ENCODE measurements at regions not wholly inside any gene's neighbourhood (a gene's known extent, or its start where the extent isn't known, plus 50 kb on each side); places are given as distances from the start of the nearest gene placed in this dataset.

- no peak overlapping the region for H3K4me3 ChIP-seq (ENCODE audit: low read length in 2 of 2)
- DNase-seq, result no peak
- POLR2A ChIA-PET (ENCODE audit: partially characterized antibody), result no interaction called here
- no peak overlapping the region for H3K27ac Mint-ChIP-seq
- H3K36me3 Mint-ChIP-seq, result no peaks in the 10 kb centered on the region
- H3K36me3 ChIP-seq (ENCODE audit: insufficient read depth, low read length), result no peaks in the 10 kb centered on the region
- H3K27me3 ChIP-seq (ENCODE audit: insufficient read depth, low read length), result no peaks in the 10 kb centered on the region
- CTCF ChIA-PET (ENCODE audit: partially characterized antibody), result no interaction called here
- peaks cover 0 to 34% (median 21%) of the 10 kb centered on the region in 8 donors for H3K9me3 Mint-ChIP-seq
- H3K4me1 ChIP-seq (ENCODE audit: insufficient read depth, low read length), result no peaks in the 10 kb centered on the region
- H3K4me1 Mint-ChIP-seq, result no peaks in the 10 kb centered on the region
- no peak overlapping the region for H3K27ac ChIP-seq (ENCODE audit: low read depth, low read length)
- H3K9me3 ChIP-seq (ENCODE audit: control insufficient read depth in 1 of 2, low read length in 2 of 2), result no peaks in the 10 kb centered on the region
- H3K27me3 Mint-ChIP-seq, result no peaks in the 10 kb centered on the region
- H3K4me3 Mint-ChIP-seq, result no peak overlapping the region
- intact Hi-C loops (cut with micrococcal nuclease), result no loop called here
Measured at GRCh38 chr18:30034818-30035217, 1007.7 kb downstream of the DSC3 start.

GRCh38 chr18:30016179-30016578 lies 1026.4 kb downstream of the DSC3 start:
- Mint-ChIP-seq H3K27ac (peak overlapping the region in 1 of 7 donors; percentile 38), H3K4me3 (no peak overlapping the region), H3K4me1 (no peaks in the 10 kb centered on the region), H3K36me3 (no peaks in the 10 kb centered on the region), H3K27me3 (no peaks in the 10 kb centered on the region), H3K9me3 (peaks cover 0 to 25% (median 15%) of the 10 kb centered on the region in 8 donors)
- H3K4me3 ChIP-seq (ENCODE audit: low read length in 2 of 2), result no peak overlapping the region
- no peaks in the 10 kb centered on the region for H3K36me3 ChIP-seq (ENCODE audit: insufficient read depth, low read length)
- no peaks in the 10 kb centered on the region for H3K27me3 ChIP-seq (ENCODE audit: insufficient read depth, low read length)
- DNase-seq, result no peak
- no peaks in the 10 kb centered on the region for H3K4me1 ChIP-seq (ENCODE audit: insufficient read depth, low read length)
- no peaks in the 10 kb centered on the region for H3K9me3 ChIP-seq (ENCODE audit: control insufficient read depth in 1 of 2, low read length in 2 of 2)
- no peak overlapping the region for H3K27ac ChIP-seq (ENCODE audit: low read depth, low read length)
- ChIA-PET POLR2A (ENCODE audit: partially characterized antibody) (no interaction called here), CTCF (ENCODE audit: partially characterized antibody) (no interaction called here)
- intact Hi-C loops (cut with micrococcal nuclease), result no loop called here

- no peaks in the 10 kb centered on the region for H3K36me3 ChIP-seq (ENCODE audit: insufficient read depth, low read length)
- no peak overlapping the region for H3K4me3 ChIP-seq (ENCODE audit: low read length in 2 of 2)
- no peaks in the 10 kb centered on the region for H3K4me1 ChIP-seq (ENCODE audit: insufficient read depth, low read length)
- DNase-seq, result no peak
- Mint-ChIP-seq H3K27me3 (no peaks in the 10 kb centered on the region), H3K27ac (no peak overlapping the region), H3K4me3 (no peak overlapping the region), H3K9me3 (peaks cover 3 to 18% (median 14%) of the 10 kb centered on the region in 8 donors), H3K4me1 (no peaks in the 10 kb centered on the region), H3K36me3 (no peaks in the 10 kb centered on the region)
- H3K9me3 ChIP-seq (ENCODE audit: control insufficient read depth in 1 of 2, low read length in 2 of 2), result peaks cover 0 to 3% of the 10 kb centered on the region in 2 donors
- intact Hi-C loops (cut with micrococcal nuclease), result no loop called here
- POLR2A ChIA-PET (ENCODE audit: partially characterized antibody), result no interaction called here
- H3K27me3 ChIP-seq (ENCODE audit: insufficient read depth, low read length), result no peaks in the 10 kb centered on the region
- CTCF ChIA-PET (ENCODE audit: partially characterized antibody), result no interaction called here
- H3K27ac ChIP-seq (ENCODE audit: low read depth, low read length), result no peak overlapping the region
Measured at GRCh38 chr18:30004965-30005364, 1037.6 kb downstream of the DSC3 start.

- no peaks in the 10 kb centered on the region for H3K36me3 ChIP-seq (ENCODE audit: insufficient read depth, low read length)
- DNase-seq, result no peak
- no peaks in the 10 kb centered on the region for H3K4me1 ChIP-seq (ENCODE audit: insufficient read depth, low read length)
- H3K9me3 ChIP-seq (ENCODE audit: control insufficient read depth in 1 of 2, low read length in 2 of 2), result no peaks in the 10 kb centered on the region
- no peak overlapping the region for H3K4me3 Mint-ChIP-seq
- intact Hi-C loops (cut with micrococcal nuclease), result no loop called here
- CTCF ChIA-PET (ENCODE audit: partially characterized antibody), result no interaction called here
- no peak overlapping the region for H3K27ac ChIP-seq (ENCODE audit: low read depth, low read length)
- no peaks in the 10 kb centered on the region for H3K4me1 Mint-ChIP-seq
- no peaks in the 10 kb centered on the region for H3K27me3 ChIP-seq (ENCODE audit: insufficient read depth, low read length)
- no peak overlapping the region for H3K4me3 ChIP-seq (ENCODE audit: low read length in 2 of 2)
- peaks cover 0 to 33% (median 16%) of the 10 kb centered on the region in 8 donors for H3K9me3 Mint-ChIP-seq
- H3K27me3 Mint-ChIP-seq, result no peaks in the 10 kb centered on the region
- H3K36me3 Mint-ChIP-seq, result no peaks in the 10 kb centered on the region
- POLR2A ChIA-PET (ENCODE audit: partially characterized antibody), result no interaction called here
- no peak overlapping the region for H3K27ac Mint-ChIP-seq
Measured at GRCh38 chr18:29982218-29982617, 1060.3 kb downstream of the DSC3 start.

GRCh38 chr18:29979881-29980280 lies 1062.7 kb downstream of the DSC3 start:
- Mint-ChIP-seq H3K27me3 (no peaks in the 10 kb centered on the region), H3K27ac (no peak overlapping the region), H3K4me1 (no peaks in the 10 kb centered on the region), H3K9me3 (peaks cover 0 to 21% (median 9%) of the 10 kb centered on the region in 8 donors), H3K4me3 (no peak overlapping the region), H3K36me3 (no peaks in the 10 kb centered on the region)
- ChIA-PET CTCF (ENCODE audit: partially characterized antibody) (no interaction called here), POLR2A (ENCODE audit: partially characterized antibody) (no interaction called here)
- Histone ChIP-seq H3K4me1 (ENCODE audit: insufficient read depth, low read length) (no peaks in the 10 kb centered on the region), H3K27me3 (ENCODE audit: insufficient read depth, low read length) (no peaks in the 10 kb centered on the region), H3K27ac (ENCODE audit: low read depth, low read length) (no peak overlapping the region), H3K9me3 (ENCODE audit: control insufficient read depth in 1 of 2, low read length in 2 of 2) (no peaks in the 10 kb centered on the region), H3K4me3 (ENCODE audit: low read length in 2 of 2) (no peak overlapping the region), H3K36me3 (ENCODE audit: insufficient read depth, low read length) (no peaks in the 10 kb centered on the region)
- no peak for DNase-seq
- intact Hi-C loops (cut with micrococcal nuclease), result no loop called here

- no peaks in the 10 kb centered on the region for H3K4me1 ChIP-seq (ENCODE audit: insufficient read depth, low read length)
- ChIA-PET CTCF (ENCODE audit: partially characterized antibody) (no interaction called here), POLR2A (ENCODE audit: partially characterized antibody) (no interaction called here)
- H3K27me3 ChIP-seq (ENCODE audit: insufficient read depth, low read length), result no peaks in the 10 kb centered on the region
- H3K9me3 ChIP-seq (ENCODE audit: control insufficient read depth in 1 of 2, low read length in 2 of 2), result no peaks in the 10 kb centered on the region
- no peak for DNase-seq
- H3K4me3 ChIP-seq (ENCODE audit: low read length in 2 of 2), result no peak overlapping the region
- Mint-ChIP-seq H3K27ac (no peak overlapping the region), H3K4me3 (no peak overlapping the region), H3K36me3 (no peaks in the 10 kb centered on the region), H3K27me3 (no peaks in the 10 kb centered on the region), H3K9me3 (peaks cover 3 to 26% (median 9%) of the 10 kb centered on the region in 8 donors), H3K4me1 (no peaks in the 10 kb centered on the region)
- H3K36me3 ChIP-seq (ENCODE audit: insufficient read depth, low read length), result no peaks in the 10 kb centered on the region
- intact Hi-C loops (cut with micrococcal nuclease), result no loop called here
- H3K27ac ChIP-seq (ENCODE audit: low read depth, low read length), result no peak overlapping the region
Measured at GRCh38 chr18:29969876-29970275, 1072.7 kb downstream of the DSC3 start.

GRCh38 chr18:29962579-29962978 lies 1080.0 kb downstream of the DSC3 start:
- Mint-ChIP-seq H3K4me3 (no peak overlapping the region), H3K27me3 (no peaks in the 10 kb centered on the region), H3K9me3 (peaks cover 0 to 21% (median 10%) of the 10 kb centered on the region in 8 donors), H3K4me1 (no peaks in the 10 kb centered on the region), H3K36me3 (no peaks in the 10 kb centered on the region), H3K27ac (no peak overlapping the region)
- Histone ChIP-seq H3K36me3 (ENCODE audit: insufficient read depth, low read length) (no peaks in the 10 kb centered on the region), H3K27ac (ENCODE audit: low read depth, low read length) (no peak overlapping the region), H3K27me3 (ENCODE audit: insufficient read depth, low read length) (no peaks in the 10 kb centered on the region), H3K4me1 (ENCODE audit: insufficient read depth, low read length) (no peaks in the 10 kb centered on the region), H3K9me3 (ENCODE audit: control insufficient read depth in 1 of 2, low read length in 2 of 2) (no peaks in the 10 kb centered on the region), H3K4me3 (ENCODE audit: low read length in 2 of 2) (no peak overlapping the region)
- ChIA-PET POLR2A (ENCODE audit: partially characterized antibody) (no interaction called here), CTCF (ENCODE audit: partially characterized antibody) (no interaction called here)
- intact Hi-C loops (cut with micrococcal nuclease), result no loop called here
- DNase-seq, result no peak

GRCh38 chr18:29960539-29960938 lies 1082.0 kb downstream of the DSC3 start:
- no peak overlapping the region for H3K27ac ChIP-seq (ENCODE audit: low read depth, low read length)
- no peak for DNase-seq
- Mint-ChIP-seq H3K4me3 (no peak overlapping the region), H3K4me1 (no peaks in the 10 kb centered on the region), H3K36me3 (no peaks in the 10 kb centered on the region), H3K9me3 (peaks cover 0 to 21% (median 10%) of the 10 kb centered on the region in 8 donors), H3K27ac (no peak overlapping the region), H3K27me3 (no peaks in the 10 kb centered on the region)
- no peaks in the 10 kb centered on the region for H3K4me1 ChIP-seq (ENCODE audit: insufficient read depth, low read length)
- ChIA-PET POLR2A (ENCODE audit: partially characterized antibody) (no interaction called here), CTCF (ENCODE audit: partially characterized antibody) (no interaction called here)
- no peaks in the 10 kb centered on the region for H3K9me3 ChIP-seq (ENCODE audit: control insufficient read depth in 1 of 2, low read length in 2 of 2)
- intact Hi-C loops (cut with micrococcal nuclease), result no loop called here
- no peaks in the 10 kb centered on the region for H3K27me3 ChIP-seq (ENCODE audit: insufficient read depth, low read length)
- no peak overlapping the region for H3K4me3 ChIP-seq (ENCODE audit: low read length in 2 of 2)
- no peaks in the 10 kb centered on the region for H3K36me3 ChIP-seq (ENCODE audit: insufficient read depth, low read length)

All from CD4-positive, alpha-beta memory T cell (primary cell).